Stomach (tissue), 4 donors: ENCODE measurements at regions not wholly inside any gene's neighbourhood (a gene's known extent, or its start where the extent isn't known, plus 50 kb on each side); places are given as distances from the start of the nearest gene placed in this dataset.

Experiments used
- CTCF ChIP-seq, 7 experiments: fragments of 450-650 bp in 4 of 7; fragments of 200-600 bp in 3 of 7; sonication (generic) in 3 of 7; IDR thresholded peaks; one replicate each; pipeline ENCODE4 v1.5.1; 2016 to 2019; ENCODE audit warnings: antibody characterized with exemption in 7 of 7, control low read depth in 2 of 7, mild to moderate bottlenecking in 1 of 7
- EP300 ChIP-seq: sonication (generic); formaldehyde crosslinking; IDR thresholded peaks from one replicate; pipeline ENCODE4 v1.6.1; 2017; ENCODE audit warnings: antibody characterized with exemption

- no peak for TF ChIP-seq CTCF (IDR thresholded peaks at IDR 0.05)
- no peak for TF ChIP-seq EP300
These were observed 479.3 kb upstream of the KLF6 start for GRCh38 chr10:4264209-4264865.
